NCI-H2107 treated with DMSO at 0.1 percent for 48 hours (cell line): ENCODE measurements at regions not wholly inside any gene's neighbourhood (a gene's known extent, or its start where the extent isn't known, plus 50 kb on each side); places are given as distances from the start of the nearest gene placed in this dataset.
"Not testable (repeated sequence)": the region's sequence is repeated elsewhere in the genome, so short reads cannot be mapped to it uniquely, and the experiment has no call there.

Experiments used
- DNase-seq: peaks from one replicate; lab custom pipeline; 2025; ENCODE audit not compliant: unreplicated experiment; lab: John Stamatoyannopoulos, UW

GRCh38 chr4:83734576-83734975 lies 198.7 kb downstream of the GPAT3 start:
- no peak for DNase-seq

- no peak for DNase-seq
Measured at GRCh38 chr4:83732114-83732635, 196.3 kb downstream of the GPAT3 start.

GRCh38 chr4:83731609-83732008 lies 195.7 kb downstream of the GPAT3 start:
- no peak for DNase-seq

- not testable (repeated sequence) for DNase-seq
Measured at GRCh38 chr4:83730958-83731357, 195.1 kb downstream of the GPAT3 start.

GRCh38 chr4:83728191-83728590 lies 192.3 kb downstream of the GPAT3 start:
- no peak for DNase-seq

- DNase-seq, result no peak
Measured at GRCh38 chr4:83725336-83726085, 189.6 kb downstream of the GPAT3 start.

- DNase-seq, result no peak
Measured at GRCh38 chr4:83724485-83725335, 188.8 kb downstream of the GPAT3 start.

- no peak for DNase-seq
Measured at GRCh38 chr4:83723609-83724008, 187.7 kb downstream of the GPAT3 start.

- no peak for DNase-seq
Measured at GRCh38 chr4:83722730-83723269, 186.9 kb downstream of the GPAT3 start.

- DNase-seq, result no peak
Measured at GRCh38 chr4:83716874-83717273, 181.0 kb downstream of the GPAT3 start.

- no peak for DNase-seq
Measured at GRCh38 chr4:83712890-83713289, 177.0 kb downstream of the GPAT3 start.

- no peak for DNase-seq
Measured at GRCh38 chr4:83709627-83710026, 173.7 kb downstream of the GPAT3 start.

- no peak for DNase-seq
Measured at GRCh38 chr4:83708500-83709175, 172.7 kb downstream of the GPAT3 start.

- DNase-seq, result no peak
Measured at GRCh38 chr4:83704786-83705185, 168.9 kb downstream of the GPAT3 start.

- DNase-seq, result no peak
Measured at GRCh38 chr4:83703752-83704151, 167.8 kb downstream of the GPAT3 start.

GRCh38 chr4:83701041-83701440 lies 165.1 kb downstream of the GPAT3 start:
- DNase-seq, result no peak

GRCh38 chr4:83699358-83699757 lies 163.4 kb downstream of the GPAT3 start:
- no peak for DNase-seq

GRCh38 chr4:83692028-83692427 lies 156.1 kb downstream of the GPAT3 start:
- DNase-seq, result no peak

GRCh38 chr4:83686166-83686565 lies 150.3 kb downstream of the GPAT3 start:
- DNase-seq, result no peak

- DNase-seq, result no peak
Measured at GRCh38 chr4:83679692-83680091, 143.8 kb downstream of the GPAT3 start.

GRCh38 chr4:83679254-83679653 lies 143.3 kb downstream of the GPAT3 start:
- no peak for DNase-seq
